GM19397 (cell line): ENCODE measurements at regions not wholly inside any gene's neighbourhood (a gene's known extent, or its start where the extent isn't known, plus 50 kb on each side); places are given as distances from the start of the nearest gene placed in this dataset.
"Not testable (repeated sequence)": the region's sequence is repeated elsewhere in the genome, so short reads cannot be mapped to it uniquely, and the experiment has no call there.

Experiments used
- ATAC-seq: cut with Tn5 transposase; IDR thresholded peaks from one replicate; pipeline ENCODE4 v1.9.1; 2021; ENCODE audit warnings: mild to moderate bottlenecking, moderate library complexity; ENCODE audit not compliant: unreplicated experiment

DNA sequence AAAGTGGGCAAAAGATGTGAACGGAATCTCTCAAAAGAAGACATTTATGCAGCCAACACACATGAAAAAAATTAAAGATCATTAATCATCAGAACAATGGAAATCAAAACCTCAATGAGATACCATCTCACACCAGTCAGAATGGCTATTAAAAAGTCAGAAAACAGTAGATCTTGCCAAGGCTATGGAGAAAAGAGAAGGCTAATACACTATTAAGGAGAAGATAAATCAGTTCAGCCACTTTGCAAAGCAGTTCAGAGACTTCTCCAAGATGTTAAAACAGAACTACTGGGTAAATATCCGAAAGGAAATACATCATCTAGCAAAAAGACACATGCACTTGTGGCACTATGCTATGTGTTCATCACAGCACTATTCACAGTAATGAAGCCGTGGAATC lies 388.2 kb upstream of the LUZP2 start:
- no peak for ATAC-seq

DNA sequence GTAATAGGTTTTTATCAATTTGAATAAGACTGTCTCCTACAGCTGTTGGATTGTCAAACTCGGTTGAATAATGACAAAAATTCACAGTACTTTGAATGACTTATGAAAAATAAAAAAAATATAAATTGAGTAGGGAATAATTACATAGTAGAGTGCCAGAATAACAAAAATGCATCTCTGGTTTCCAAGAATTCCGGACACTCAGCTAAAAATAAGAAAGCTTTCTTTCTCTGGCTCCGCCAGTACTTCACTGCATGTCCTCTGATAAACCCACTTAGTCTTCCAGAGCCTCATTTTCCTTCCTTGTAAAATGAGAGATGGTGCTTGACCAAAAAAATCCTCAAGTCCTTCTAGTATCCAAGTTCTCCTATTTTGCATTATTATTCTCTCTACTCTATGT lies 374.6 kb upstream of the LUZP2 start:
- ATAC-seq, result no peak

DNA sequence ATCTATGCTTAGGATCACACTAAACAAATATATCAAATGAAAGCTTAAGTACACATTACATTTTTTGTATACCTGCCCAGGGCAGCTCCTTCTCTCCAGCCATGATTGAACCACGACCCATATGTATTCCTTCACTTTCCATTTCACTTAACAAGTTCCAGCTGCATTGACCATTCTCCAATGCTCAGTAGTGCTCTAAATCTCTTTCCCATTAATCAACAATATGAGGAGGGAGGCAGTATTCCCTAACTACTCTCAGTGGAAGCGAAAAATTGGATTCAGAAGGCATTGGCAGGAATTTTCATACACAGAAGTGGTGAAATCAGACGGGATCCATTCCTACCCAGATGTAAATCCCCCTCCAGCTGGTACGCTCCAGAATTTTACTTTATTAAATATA lies 372.0 kb upstream of the LUZP2 start:
- no peak for ATAC-seq

DNA sequence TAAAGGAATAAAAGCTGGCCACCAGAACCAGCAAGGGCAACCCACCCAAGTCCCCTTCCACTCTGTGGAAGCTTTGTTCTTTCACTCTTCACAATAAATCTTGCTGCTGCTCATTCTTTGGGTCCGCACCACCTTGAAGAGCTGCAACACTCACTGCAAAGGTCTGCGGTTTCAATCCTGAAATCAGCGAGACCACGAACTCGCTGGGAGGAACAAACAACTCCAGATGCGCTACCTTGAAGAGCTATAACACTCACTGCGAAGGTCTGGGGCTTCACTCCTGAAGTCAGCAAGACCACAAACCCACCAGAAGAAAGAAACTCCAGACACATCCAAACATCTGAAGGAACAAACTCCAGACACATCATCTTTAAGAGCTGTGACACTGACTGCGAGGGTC lies 365.2 kb upstream of the LUZP2 start:
- ATAC-seq, result no peak

DNA sequence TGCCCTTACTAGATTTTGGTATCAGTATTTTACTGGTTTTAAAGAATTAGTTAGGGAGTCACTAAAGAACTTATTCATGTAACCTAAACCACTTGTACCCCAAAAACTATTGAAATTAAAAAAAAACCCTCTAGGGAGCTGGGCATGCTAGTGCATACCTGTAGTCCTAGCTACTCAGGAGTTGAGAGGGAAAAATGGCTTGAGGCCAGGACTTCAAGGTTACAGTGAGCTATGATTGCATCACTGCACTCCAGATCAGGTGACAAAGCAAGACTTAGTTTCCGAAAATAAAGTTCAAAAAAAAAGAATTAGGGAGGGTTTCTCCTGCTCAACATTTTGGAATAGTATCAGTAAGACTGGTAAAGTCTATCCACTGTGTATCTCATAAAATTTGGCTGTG lies 364.4 kb upstream of the LUZP2 start:
- ATAC-seq, result no peak

DNA sequence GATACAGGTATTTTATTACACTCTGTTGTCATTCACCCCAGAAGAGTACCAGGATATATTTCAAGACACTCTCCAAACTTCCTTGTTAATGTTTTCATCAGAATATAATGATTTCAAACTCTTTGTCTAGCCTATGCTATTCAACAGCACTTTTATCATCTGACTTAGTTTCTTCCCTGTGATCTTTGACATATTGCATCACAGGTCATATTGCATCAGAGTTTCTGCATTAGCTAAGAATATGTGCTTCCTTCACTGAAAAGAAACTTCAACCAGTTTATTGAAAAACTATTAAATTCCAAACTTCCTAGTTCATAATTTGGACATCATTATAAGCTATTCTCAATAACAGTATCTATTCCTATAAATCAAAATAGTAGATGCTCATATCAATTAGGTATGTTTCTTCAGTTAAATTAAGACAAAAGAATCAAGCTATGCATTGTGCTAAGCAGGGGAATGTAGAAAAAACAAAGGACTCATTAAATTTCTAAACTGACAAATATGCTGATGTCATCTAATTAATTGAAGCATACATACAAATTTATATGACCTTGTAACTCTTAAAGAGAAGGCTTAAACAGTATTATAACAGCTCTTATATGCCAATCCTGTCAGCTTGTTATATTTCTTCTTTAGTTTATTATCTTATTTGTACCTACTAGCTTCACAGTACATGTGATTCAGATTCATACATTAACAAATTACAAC lies 361.8 kb upstream of the LUZP2 start:
- no peak for ATAC-seq

DNA sequence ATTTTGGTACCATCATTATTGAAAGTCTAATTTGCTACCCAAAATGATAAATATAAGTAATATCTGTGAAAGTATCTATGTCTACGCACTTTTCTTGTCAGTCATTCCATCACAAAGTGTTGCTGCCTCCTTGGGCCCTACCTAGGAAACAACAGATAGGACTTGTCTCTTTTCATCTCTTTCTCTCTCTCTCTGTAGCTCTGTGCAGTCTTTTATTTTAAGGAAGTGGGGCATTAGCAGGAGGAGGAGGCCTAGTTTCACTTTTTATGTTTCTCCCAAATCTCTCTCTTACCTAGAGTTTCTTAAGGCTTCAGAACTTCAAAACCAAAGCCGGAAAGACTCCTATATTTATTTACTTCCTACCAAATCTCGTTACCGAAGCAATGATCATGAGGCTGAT lies 354.8 kb upstream of the LUZP2 start:
- ATAC-seq, result no peak

DNA sequence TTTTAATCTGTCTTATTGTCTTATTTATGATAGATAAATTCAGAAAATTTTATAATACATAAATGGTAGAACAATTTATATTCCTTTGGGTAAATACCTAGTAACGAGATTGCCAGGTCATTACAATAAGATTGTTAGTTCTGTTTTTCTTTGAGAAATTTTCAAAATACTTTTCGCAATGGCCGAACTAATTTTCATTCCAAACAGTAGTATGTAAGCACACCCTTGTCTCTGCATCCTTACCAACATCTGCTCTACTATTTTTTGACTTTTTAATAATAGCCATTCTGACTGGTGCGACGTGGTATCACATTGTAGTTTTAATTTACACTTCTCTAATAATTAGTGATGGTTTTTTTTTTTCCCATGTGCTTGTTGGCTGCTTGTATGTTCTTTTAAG lies 351.4 kb upstream of the LUZP2 start:
- no peak for ATAC-seq

DNA sequence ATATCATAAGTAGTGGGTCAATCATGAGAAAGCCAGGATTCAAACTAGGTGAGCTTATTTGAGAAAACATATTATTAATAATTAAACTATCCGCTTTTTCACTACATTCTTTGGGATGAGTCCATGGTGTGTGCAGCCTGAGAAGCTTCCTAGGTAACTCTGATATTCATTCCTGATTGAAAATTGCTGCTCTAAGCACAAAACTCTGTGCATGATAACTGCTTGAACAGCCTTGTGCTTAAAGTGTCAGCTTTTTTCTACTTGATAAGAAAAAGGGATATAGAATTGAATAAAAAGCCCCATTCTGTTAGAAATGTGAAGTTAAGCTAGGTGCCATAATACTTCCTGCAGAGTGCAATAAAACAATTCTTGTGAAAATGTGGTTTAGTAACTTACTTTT lies 343.5 kb upstream of the LUZP2 start:
- no peak for ATAC-seq

DNA sequence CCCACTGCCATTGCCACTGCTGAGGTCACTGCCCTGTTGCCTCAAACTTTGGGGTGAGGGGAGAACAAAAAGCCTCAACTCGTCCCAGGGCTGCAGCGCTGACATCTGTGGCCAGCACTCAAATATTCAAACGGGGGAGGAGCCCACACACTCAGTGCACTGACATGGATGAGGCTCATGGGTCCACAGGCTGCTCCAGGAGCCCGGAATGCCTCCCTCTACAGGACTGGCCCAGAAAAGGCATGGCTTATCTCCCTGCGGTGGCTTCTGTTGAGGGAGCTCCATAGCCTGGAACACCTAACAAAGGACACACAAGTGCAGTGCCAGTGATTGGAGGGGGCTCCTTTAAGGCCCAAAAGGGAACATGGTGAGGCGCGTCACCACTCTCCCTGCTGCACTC lies 341.1 kb upstream of the LUZP2 start:
- no peak for ATAC-seq

DNA sequence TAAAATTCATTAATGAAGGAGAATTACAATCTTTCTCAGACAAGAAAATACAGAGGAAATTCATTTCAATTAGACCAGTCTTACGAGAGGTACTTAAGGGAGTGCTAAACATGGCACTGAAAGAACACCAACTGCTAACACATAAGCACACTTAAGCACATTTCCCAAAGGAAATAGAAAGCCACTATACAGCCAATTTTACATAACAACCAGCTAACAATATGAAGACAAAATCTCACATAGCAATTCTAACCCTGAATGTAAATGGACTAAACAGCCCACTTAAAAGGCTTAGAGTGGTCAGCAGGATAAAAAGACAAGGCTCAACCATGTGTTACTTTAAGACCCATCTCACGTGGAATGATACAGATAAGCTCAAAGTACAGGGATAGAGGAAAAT lies 339.5 kb upstream of the LUZP2 start:
- no peak for ATAC-seq

DNA sequence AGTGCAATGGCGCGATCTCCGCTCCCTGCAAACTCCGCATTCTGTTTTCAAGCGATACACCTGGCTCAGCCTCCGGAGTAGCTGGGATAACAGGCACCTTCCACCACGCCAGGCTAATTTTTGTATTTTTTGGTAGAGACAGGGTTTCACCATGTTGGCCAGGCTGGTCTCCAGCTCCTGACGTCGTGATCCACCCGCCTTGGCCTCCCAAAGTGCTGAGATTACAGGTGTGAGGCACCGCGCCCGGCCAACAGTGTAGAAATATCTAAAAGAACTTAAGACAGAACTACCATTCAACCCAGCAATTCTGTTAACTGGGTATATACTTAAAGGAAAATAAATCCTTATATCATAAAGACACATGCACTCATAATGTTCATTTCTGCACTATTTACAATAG lies 335.3 kb upstream of the LUZP2 start:
- no peak for ATAC-seq

DNA sequence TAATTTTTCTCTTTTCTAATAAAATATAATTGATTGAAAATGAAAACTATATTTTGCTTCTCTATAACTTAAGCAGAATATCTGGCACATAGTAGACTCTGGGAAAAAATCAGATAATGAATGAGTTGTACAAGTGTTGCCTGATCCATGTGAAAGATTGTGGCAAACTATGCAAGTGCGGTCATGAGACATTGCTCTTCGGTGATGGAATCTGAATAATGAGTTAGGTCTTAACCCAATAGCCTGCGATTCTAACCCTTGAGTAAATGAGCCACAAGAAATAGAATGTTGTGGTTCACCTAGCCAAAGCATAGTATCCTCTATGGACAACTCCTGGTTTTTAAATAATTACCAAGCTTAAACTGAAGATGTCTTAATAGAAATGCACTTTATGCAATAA lies 333.7 kb upstream of the LUZP2 start:
- ATAC-seq, result no peak

DNA sequence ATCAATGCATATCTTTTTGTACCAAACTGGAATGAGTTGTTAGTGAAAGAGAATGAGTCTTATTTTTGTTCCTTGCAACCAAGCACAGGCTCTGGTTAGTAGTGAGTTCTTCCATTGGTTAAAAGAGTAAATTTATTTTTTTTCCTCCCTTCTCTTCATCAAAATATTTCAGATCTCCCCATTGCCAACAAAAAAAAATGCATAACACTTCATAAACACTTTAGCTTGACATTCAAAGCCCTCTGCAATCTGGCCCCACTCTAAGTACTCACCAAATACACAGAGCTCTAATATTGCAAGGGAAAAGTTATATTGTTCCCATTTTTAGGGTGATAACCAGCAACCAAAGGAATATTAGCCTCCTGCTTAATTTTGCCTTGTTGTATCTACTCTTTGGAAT lies 333.0 kb upstream of the LUZP2 start:
- no peak for ATAC-seq

DNA sequence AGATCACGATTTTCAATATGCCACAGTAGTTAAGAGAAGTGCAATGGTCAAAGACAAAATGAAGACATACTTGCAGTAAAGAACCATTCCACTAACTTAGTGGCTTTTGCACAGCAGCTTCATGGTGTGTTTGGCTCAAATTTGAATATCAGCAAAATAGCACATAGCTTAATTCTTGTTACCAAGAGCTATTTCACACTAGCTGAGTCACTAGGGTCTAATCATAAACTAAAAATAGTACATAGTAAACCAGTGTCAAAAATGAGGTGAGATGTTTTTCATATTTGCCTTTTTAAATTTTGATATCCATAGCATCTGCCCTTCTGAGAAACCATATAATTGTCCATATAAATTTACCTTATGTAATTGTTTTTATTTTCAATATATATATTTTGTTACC lies 325.0 kb upstream of the LUZP2 start:
- ATAC-seq, result no peak

DNA sequence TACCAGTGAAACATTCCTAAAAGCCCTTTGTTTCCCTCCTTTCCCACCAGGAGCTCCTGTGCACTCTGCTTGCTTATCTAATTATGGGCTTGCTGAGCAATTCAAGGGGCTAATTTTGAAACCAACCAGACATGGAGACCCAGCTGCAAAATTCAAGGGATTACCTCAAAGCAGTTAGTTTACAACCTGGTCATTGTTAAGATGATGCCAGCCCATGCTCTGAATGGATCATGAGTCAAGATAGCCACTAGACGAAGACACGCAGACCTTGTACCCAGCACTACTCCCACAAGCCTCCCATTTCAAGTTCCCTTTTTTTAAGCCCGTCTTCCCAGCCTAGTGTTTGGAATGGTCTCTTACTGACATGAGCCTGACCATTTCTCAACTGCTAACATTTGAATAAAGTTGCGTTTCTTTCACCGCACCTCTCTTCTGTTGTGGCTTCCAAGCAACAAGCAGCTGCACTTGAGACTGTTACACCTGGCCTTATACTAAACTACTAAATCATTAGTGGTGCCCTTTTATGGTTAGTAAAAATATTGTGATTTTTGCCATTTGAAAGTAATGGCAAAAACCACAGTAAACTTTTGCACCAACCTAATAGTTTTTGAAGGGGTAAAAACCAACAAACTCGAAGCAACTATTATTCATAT lies 315.3 kb upstream of the LUZP2 start:
- ATAC-seq, result no peak

DNA sequence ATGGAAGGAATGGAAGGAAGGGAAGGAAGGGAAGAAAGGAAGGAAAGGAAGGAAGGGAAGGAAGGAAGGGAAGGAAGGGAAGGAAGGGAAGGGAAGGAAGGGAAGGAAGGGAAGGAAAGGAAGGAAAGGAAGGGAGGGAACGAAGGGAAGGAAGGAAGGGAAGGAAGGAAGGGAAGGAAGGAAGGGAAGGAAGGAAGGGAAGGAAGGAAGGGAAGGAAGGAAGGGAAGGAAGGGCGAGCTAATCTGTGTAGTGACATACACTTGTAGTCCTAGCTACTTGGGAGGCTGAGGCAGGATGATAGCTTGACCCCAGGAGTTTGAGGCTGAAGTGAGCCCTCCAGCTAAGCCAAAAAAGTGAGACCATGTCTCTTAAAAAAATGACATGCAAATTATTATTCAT lies 311.3 kb upstream of the LUZP2 start:
- ATAC-seq, result not testable (repeated sequence)

DNA sequence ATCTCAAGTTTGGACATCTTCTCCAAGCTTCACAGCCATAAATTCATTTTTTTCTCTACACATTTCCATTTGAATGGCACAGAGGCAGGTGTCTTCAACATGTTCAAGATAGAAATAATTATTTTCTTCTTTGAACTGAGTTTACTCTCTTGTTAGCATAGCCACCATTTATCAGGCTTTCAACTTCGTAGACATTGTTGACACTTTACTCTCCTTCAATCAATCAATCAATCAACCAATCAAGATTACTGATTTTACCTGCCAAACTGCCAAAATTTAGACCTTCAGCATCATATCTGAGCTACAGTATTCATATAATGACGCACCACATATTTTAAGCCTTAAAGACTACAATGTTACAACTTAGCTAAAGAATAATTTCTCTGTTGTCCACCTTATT lies 300.1 kb upstream of the LUZP2 start:
- ATAC-seq, result no peak

DNA sequence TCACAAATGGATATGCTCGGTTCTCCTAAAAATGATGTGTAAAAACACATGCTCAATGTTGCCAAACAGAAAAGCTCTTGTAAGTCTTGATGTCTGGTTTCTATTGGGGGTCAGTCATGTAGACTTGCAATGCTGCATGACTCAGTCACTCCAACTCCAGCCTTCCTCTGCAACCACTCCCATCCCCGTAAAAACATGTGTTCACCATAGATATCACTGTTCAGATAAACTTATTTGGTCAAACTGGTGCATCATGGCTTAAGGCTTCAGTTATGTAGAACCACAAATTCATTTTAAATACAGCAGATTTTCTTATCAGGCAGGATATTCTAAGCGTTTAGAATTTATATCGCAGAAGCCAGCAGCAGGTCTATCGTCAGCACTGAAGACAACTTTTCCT lies 298.4 kb upstream of the LUZP2 start:
- no peak for ATAC-seq

DNA sequence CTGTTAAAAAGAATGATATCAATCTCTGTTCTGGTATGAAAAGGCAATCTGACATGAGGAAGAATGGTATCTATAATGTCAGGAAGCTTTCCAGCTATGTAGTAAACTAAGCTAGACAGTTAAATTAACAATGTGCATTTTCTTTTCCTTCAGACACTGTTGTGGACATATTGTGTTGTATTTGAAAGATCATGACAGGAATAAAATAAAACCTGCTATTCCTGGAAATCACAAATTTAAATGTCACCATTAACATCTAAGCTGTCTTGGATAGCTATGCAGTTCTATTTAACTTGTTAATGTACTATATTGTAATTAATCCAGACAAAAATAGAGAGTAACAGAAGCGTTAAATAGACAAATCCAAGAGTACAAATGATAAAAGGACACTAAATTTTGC lies 297.4 kb upstream of the LUZP2 start:
- ATAC-seq, result no peak

DNA sequence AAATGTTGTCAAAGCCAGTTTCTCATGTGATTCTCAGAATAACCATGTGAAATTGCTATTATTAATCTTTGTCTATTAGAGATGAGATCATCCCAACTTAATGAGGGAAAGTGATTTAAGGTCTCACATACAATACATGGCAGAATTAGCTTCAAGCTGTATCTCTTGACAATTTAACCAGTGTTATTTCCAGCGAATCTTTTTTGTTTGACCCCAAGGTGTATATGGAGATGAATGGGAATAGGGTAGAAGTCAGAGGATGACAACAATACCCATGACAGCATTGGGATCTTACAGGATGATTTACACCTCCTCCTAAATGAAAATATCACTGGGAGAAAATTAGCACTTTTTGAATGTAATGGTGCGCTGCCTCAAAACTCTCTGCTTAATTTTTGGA lies 290.8 kb upstream of the LUZP2 start:
- ATAC-seq, result no peak

DNA sequence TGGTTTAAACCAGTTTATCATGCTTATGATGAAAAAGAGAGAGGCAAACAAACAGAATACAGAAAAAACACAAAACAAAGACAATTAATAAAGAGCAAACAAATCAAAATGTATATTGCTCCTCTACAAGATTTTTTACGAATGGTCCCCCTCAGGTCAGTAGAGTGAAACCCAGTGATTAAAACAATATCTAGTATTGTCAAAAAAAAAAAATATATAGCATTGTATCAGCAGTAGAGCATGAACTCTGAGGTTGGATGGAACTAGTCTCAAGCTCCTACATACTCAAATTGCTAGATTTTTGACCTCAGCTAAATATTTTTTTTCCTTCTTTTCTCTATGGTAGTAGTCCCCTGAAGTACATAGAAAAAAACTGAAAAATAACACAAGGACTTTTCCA lies 290.3 kb upstream of the LUZP2 start:
- no peak for ATAC-seq

DNA sequence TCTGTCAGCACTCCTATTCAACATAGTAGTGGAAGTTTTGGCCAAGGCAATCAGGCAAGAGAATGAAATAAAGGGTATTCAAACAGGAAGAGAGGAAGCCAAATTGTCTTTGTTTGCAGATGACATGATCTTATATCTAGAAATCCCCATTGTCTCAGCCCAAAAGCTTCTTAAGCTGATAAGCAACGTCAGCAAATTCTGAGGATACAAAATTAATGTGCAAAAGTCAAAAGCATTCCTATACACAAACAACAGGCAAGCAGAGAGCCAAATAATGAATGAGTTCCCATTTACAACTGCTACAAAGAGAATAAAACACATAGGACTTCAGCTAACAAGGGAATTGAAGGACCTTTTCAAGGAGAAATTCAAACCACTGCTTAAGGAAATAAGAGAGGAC lies 280.4 kb upstream of the LUZP2 start:
- ATAC-seq, result no peak
